ENCODE measurements at regions not wholly inside any gene's neighbourhood (a gene's known extent, or its start where the extent isn't known, plus 50 kb on each side); places are given as distances from the start of the nearest gene placed in this dataset.

DNA sequence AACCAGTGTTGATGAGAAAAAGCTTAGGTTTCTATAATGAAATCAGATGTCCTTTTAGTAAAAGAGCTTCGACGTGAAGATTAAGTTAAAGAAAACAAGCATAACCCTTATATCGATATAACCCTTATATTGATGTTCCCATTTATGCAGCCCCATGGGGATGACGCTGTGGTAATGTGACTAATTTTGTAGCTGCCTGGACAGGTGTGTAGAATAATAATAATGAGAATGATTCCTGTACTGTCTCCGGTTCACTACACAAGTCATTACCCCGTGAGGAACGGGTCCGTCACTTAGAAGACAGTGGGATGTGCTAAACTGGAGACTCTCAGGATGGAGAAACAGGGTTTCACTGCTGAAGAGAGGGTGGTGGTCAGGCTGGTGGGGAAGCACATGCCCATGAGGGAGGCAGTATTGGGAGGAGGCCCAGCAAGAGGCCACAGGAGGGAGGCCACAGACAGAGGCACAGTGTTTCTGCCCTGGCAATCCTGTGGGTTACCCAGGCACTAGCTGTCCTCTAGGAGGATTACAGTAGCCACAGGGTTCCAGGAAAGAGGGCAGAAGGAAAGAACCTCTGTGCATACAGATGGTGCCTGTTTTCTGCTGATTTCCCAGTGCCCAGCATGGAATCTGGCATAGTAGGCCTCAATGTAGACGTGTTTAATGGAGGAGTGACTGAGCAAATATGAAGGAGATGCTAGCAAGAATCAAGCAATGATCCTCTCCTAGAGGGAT, 191.1 kb upstream of the TSC22D2 start:
- DNase-seq (ENCODE audit: low read depth) = no peak

DNA sequence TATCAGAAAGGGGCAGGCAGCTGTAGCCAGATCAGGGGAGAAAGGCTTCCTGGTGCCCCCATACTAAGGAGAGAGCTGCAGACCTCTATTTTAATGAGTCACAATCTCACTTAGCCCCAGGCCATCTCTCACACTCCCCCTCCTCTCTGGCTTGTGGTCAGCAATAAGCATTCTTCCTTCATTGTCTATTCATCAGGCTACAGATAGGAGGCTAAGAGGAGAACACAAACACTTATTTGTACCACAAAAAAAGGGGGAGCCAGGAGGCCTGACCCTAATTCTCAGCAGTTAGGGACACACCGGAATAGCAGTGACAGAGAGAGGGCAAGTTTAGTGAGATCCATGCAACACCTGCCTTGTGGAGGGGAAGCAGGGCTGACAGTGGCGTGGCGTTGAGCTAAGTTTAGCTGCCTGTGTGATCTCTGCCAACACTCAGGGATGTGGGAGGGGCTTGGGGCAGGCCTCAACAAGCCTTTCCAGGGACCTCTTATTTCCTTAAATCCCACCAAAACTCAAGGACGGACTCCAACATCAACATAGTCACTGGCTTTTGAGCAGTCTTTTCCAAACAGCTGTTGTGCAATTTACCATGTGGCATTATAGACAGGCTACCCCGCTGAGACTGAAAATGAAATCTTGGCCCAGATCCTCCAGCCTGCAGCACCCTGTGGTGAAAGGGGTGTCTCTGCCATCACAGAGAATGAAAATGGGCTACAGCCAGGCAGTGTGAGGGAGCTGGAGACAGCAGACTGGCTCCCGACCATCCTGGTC, 191.9 kb upstream of the TSC22D2 start:
- DNase-seq (ENCODE audit: low read depth) = peak; percentile 95

DNA sequence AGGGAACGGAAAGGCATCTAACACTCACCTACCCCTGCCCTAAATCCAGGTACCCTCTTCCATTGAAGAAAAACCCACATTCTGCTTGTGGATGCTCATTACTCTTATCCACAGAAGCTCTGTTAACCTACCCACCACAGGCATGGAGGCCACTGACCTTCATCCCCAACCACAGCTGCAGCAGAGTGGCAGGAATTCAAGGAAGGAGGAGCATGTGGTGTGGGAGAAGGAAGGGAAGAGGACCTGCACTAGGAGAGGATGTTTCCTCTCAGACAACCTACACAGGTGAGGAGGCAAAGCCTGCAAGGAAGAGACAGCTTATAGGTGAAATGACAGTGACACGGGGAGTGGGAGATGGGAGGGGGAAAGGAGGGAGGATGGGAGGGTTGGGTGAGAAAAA, 192.5 kb upstream of the TSC22D2 start:
- no peak for DNase-seq (ENCODE audit: low read depth)

DNA sequence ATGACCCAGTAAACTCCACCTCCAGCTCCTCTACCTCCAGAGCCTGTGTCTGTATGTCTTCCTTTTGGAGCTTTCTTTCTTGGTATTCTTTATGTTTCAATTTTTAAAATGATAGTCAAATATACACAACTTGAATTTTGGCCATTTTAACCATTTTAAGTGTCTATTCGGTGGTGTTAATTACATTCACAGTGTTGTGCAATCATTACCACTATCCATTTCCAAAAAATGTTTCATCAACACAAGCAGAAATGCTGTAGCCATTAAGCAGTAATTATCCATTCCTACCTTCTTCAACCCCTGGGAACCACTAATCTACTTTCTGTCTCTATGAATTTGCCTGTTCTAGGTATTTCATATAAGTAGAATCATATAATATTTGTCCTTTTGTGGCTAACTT, 194.5 kb upstream of the TSC22D2 start:
- DNase-seq (ENCODE audit: low read depth) = no peak

DNA sequence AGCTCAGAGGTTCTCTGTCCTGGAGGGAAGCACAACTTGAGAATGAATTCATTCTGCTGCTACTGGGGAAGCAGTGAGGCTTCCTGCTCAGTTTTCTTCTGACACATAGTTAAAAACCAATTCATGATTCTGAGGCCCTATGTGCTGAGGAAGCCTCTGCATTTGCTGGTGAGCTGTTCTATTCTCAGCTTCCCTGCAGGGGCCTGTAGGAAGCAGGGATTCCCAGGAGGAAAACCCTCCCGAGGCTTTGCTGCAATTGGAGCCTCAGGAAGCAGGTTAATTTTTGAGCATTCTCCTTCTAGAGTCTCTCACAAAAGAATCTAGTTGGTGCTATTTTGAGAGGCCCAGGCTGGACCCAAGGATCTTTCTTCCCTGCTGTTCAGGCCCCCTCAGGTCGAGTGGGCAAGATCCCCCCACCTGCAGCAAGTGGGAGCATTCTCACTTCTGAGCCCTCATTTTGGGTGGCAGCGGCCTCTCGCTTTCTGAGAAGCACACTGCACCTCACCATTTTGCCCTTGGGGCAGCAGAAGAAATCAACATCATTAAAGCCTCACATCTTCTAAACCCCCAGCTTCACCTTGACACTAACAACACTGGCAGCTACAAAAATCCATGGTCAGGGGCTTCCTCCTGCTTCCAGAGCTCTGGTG, 197.5 kb upstream of the TSC22D2 start:
- no peak for DNase-seq (ENCODE audit: low read depth)

DNA sequence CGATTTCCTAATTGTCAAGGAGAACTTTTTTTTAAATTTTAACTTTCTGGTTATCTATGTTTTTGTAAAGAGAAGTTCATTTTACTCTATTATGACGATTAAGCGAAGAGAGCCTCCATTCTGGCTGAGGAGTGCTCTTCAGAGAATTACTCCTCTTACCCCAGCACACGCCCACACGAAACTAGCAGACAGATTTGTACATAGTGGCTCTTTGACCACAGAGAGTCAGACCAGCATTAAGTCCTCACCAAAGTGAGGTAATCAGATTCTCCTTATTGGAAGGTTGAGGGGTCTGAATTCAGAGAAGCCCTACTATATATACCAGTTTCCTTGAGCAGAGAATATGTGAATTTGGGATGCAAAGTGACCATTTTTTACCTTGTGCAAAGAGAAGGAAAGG, 204.8 kb upstream of the TSC22D2 start:
- no peak for DNase-seq (ENCODE audit: low read depth)

DNA sequence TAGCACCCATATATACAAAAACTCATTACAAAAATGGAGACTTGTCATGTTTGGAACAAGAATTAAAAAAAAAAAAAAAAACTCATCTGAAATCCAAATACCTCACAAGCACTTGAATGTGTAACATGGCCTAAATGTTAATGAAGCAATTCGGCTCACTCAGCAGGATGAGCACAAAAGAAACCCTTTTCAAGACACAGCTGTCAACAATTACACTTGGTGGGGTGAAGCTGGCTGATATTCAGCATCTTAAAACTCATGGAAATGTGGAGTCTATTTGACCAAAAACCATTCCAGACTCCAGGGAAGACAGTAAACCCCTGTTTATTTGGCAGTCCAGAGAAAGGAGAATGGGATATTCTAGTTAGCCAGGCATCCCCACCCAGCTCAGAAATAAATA, 205.4 kb upstream of the TSC22D2 start:
- DNase-seq (ENCODE audit: low read depth) = peak; percentile 69

DNA sequence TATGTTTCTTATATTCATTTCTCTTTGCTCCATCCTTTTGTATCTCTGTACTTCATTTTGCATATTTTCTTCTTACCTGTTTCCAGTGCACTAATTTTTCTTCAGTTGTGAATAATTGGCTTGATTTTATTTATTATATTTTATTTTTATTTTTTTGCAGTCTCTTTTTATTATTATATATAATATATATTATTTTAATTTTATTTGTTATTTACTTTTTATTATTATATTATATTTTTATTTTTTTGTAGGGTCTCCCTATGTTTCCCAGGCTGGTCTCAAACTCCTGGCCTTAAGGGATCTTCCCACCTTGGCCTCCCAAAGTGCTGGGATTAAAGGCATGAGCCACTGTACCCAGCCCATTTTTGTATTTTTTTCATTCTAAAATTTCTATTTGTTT, 213.1 kb upstream of the TSC22D2 start:
- DNase-seq (ENCODE audit: low read depth) = no peak

DNA sequence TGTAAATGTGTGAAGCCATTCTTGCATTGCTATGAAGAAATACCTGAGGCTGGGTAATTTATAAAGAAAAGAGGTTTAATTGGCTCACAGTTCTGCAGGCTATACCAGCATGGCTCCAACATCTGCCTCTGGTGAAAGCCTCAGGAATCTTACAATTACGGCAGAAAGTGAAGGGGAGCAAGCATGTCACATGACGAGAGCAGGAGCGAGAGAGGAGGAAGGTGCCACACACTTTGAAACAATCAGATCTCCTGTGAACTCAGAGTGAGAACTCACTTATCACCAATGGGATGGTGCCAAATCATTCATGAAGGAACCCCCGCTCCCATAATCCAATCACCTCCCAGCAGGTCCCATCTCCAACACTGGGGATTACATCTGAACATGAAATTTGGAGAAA, 213.6 kb upstream of the TSC22D2 start:
- no peak for DNase-seq (ENCODE audit: low read depth)

DNA sequence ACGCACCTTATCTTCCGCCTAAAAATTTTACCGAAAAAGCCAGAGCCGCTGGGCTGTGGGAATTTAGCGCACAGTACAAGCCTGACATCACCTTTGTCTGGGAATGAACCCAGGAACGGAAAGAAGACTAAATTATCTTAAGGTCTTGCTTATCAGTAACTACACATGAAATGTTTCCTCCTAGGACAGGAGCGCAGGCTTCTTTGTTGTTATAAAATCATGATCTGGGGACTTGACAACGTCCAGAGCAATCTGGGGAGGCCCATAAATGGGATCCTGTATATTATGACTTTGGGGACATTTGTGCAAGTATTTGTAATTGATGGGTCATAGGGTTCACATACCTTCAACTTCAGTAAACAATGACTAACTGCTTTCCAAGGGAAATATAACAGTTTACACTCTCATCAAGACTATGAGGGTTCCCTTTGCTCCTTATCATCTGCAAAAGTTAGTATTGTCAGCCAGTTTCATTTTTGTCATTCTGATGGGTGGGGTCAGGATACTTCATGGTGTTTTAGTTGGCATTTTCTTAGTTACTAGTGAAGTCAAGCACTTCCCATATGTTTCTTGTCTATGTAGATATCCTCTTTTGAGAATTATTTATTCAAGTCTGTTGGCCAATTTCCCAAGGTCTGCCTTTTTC, 213.9 kb upstream of the PFN2 start:
- DNase-seq (ENCODE audit: low read depth) = peak; percentile 17

DNA sequence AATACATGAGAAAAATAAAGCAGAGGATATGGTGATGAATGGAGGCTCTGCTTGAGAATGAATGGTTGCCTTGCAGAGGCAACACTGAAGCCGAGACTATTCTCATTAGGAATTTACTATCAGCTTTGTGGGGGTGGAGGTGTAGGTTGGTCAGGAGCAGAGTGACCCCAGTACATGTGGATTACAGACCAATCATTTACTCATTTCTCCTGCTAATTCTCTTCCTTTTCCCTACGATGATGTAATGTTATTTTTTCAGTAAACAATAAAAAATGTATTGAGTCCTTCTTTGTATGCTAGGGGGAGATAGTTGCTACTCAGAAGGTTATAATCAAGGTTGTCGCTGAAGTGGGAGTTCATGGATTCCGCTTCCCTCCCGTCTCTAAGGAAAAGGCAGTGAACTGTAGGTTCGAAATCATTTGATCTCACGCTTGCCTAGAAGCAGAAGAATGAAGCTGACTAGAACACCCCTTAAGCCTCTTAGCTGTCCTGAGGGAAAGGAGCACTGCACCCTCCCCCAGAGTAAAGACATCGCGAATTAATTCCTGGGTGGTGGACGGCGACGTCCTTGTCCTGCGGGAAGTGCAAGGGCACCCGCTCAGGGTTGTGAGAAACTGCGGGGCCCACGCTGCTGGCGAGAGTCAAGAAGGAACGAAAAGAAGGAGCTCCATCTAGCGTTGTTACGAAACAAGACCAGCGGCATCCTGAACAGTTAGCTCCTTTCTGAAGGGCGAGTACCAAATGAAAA, 213.2 kb upstream of the PFN2 start:
- peak; percentile 74 for DNase-seq (ENCODE audit: low read depth)

DNA sequence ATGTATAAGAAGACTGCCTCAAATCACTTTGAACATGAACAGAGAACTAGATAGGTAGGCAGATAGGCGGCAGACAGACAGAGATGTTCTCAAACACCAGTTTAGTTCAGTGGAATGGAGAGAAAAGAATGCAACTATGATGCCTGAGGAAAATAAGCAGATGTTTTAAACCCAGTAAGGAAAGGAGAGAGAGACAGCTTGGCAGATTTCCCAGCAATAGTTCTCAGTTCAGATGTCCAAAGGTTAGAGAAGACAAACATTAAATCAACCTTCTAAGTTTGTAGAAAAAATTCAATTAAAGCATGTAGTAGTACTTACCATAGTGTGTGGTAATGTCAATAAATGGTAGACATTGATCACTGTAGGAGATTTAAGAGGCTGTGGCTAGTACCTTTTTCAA, 209.6 kb upstream of the PFN2 start:
- DNase-seq (ENCODE audit: low read depth) = peak; percentile 86

DNA sequence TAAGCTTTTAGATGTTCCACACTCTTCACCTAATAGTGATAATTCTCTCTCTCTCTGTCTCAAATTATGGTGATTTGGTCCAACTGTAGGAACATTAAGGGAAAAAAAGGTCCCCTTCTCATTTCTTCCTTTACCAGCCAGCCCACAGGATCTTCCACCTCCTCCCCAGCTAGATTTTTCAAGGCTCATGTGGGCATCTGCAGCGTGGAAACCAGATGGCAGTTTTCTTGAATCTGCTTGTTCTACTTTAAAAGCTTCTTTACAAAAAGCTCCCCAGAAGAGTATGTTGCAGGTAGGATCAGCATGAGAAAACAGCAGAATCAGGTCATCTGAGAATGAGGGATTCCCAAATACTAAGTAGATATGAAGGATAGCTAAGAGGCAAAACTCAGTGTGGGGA, 208.6 kb upstream of the PFN2 start:
- no peak for DNase-seq (ENCODE audit: low read depth)

DNA sequence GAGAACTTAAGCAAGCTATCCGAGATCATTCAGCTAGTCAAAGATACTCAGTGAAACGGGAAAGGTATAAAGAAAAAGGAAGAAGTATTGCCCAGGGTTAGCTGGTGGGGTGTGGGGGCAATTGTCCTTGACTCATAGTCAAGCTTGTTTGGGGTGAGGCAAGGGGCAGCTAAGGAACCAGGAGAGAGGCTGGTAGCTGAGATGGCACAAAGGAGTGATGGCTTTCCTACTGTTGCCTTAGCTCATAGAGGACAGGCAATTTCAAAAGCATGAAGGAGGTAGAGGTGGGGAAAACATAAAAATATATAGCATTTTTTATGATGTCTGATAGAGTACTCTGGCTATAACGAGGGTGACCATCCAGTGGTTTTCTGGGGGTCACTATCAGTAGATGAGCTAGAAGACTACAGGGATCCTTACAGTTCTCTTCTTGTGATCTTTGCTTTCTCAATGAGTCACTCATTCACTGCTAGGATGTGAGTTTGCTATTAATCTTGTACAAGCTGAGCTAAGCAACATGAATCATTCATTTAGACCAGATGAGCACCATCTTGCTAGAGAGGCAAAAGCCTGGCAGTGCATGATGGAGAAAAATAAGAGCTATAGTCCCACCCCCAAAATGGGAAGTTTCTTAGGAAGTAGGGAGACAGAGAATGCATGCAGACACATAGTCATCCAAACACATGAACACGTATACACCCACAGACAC, 207.1 kb upstream of the PFN2 start:
- DNase-seq (ENCODE audit: low read depth) = peak; percentile 26

DNA sequence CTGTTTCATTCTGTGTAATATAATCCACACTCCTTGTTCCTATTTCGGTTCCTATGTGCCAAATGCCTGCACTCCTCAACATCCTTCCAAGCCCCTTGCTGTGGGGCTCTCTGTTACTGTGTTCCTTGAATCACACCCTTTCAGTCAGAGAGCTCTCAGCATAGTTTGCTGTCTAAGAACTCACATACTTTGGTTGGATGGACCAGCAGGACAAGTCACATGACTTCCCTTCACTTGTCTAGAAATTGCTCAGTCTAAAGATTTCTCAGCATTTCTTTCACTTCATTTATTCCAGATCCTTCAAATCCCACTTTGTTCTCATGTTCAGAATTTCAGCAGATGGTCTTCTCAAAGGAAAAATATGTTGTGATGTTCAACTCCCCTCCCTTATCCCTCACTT, 203.5 kb upstream of the PFN2 start:
- no peak for DNase-seq (ENCODE audit: low read depth)

DNA sequence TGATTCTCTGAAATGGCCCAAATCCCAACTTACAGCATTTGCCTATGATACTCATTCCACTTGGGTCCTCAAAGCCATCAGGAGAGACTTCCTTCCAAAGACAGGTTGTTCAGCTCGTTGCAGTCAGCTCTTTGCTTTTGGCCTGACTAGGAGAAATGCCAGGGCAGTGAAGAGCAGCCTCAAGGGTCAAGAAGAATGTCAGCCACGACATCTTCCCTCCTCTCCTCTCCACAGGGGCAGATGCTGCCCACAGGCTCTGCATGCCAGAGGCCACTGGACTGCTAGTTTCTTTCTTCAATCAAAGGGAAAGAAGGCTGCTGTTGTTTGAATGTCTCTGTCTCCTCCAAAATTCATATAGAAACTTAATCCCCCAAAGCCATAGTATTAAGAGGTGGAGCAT, 201.7 kb upstream of the PFN2 start:
- DNase-seq (ENCODE audit: low read depth) = no peak

DNA sequence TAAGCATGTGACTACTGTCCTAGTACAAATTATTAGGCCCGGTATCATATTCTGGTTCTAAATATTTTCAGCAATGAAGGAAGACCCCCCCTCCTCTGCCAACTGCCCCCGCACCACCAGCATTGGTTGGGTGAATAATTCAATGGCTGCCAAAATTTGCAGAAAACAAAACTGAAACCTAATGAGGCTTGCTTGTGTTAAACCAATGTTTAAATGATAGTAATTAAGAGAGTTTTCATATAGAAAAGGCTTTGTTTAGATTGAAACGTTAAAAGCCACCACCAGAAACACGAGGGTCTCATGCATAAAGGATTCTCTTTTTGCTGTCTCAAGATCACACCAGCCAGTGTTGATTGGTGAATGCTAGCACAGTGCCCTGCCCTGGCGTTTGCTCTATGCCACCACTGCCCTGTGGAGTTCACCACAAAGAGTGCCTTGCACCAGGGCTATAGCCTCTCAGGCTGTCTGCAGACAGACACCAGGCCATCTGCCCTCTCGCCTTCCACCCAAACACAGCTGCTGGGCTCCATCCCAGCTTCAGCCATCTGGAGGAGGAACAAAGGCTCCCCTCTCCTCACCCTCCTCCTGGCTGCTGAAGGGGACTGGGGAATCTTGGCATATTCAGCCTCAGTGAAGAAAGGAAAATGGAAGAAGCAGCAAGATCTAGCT, 200.3 kb upstream of the PFN2 start:
- DNase-seq (ENCODE audit: low read depth) = no peak

DNA sequence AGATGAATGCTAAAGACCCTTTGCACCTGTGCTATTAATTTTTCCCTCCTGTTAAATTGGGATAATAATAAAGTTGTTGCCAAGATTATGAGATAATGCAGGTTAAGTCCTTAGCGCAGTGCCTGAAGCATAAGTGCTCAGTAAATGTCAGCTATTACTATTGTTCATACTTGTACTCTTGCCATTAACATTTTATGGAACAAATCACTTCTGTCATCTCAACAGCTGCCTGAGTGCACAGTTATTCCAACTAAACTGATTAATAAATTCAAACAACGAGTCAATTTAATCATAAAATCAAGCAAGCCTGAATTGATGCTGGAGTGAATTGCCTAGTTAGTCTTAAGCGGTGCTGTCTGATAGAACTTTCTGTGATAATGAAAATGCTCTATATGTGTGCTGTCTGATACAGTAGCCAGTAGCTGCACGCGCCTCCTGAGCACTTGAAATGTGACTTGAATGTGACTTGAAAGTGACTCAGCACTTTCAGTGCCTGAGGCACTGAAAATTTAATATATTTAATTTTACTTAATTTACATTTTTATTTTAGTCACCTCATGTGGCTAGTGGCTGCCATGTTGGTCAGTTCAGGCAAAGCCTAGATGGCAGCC, 198.7 kb upstream of the PFN2 start:
- DNase-seq (ENCODE audit: low read depth) = no peak

DNA sequence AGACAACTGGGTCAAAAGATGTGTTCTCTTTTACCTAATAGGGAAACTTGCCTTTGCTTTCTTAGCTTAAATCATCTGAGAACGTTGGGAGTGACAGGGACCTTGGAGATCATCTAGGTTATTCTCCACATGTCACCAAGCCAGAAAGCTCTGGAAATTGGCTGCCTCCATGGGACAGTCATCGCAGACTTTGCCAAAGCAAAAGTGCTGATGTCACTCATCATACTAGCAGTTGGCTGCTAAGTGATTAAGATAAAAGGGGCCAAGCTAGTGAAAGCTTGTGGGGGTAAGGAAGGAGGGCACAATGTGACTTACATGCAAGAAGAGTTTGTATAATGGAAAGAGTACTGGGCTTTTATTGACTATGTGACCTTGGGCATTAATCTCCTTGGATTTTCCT, 198.0 kb upstream of the PFN2 start:
- peak; percentile 44 for DNase-seq (ENCODE audit: low read depth)

DNA sequence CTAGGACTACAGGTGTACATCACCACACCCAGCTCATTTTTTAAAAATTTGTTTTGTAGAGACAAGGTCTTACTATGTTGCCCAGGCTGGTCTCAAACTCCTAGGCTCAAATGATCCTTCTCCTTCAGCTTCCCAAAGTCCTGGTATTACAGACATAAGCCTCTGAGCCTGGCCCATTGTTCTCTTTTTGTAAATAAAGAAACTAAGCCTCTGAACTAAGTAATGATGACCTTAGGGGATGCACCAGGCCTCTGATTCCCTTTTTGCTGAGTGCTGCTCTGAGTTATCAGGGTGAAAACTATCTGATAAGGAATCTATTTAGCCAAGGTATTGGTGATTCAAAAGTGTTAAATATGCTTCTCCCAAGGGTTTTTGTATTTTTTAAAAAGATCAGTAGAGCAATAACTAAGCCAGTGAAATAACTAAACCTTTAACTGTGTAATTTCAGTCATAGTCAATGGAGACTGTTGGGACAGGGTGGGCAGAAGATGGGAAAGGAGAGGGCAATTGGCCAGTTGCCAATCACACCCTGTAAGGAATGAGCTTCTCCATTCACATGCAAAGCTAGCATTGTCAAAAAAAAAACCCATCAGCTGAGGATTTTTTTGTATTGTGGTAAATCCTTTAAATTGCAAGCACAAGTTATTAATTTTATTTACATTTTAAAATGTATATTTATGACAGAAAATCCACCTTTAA, 194.8 kb upstream of the PFN2 start:
- DNase-seq (ENCODE audit: low read depth) = no peak

Data from fibroblast of gingiva (primary cell).